HG02973 (cell line): ENCODE measurements at regions not wholly inside any gene's neighbourhood (a gene's known extent, or its start where the extent isn't known, plus 50 kb on each side); places are given as distances from the start of the nearest gene placed in this dataset.
"Not testable (repeated sequence)": the region's sequence is repeated elsewhere in the genome, so short reads cannot be mapped to it uniquely, and the experiment has no call there.

Experiments
- ATAC-seq: cut with Tn5 transposase; IDR thresholded peaks from one replicate; pipeline ENCODE4 v1.9.1; 2021; ENCODE audit warnings: moderate library complexity; ENCODE audit not compliant: unreplicated experiment

GRCh38 chr13:67509018-67509417, 278.9 kb upstream of the PCDH9 start:
- ATAC-seq, result no peak

GRCh38 chr13:67508275-67508674, 278.1 kb upstream of the PCDH9 start:
- ATAC-seq, result not testable (repeated sequence)

GRCh38 chr13:67506407-67506806, 276.3 kb upstream of the PCDH9 start:
- ATAC-seq, result no peak

GRCh38 chr13:67505376-67505775, 275.2 kb upstream of the PCDH9 start:
- ATAC-seq, result no peak

GRCh38 chr13:67498948-67499347, 268.8 kb upstream of the PCDH9 start:
- ATAC-seq, result no peak

GRCh38 chr13:67493835-67494234, 263.7 kb upstream of the PCDH9 start:
- no peak for ATAC-seq

- no peak for ATAC-seq
Observed at GRCh38 chr13:67489016-67489415, 258.9 kb upstream of the PCDH9 start.

GRCh38 chr13:67481445-67481844, 251.3 kb upstream of the PCDH9 start:
- ATAC-seq, result no peak

GRCh38 chr13:67474115-67474514, 244.0 kb upstream of the PCDH9 start:
- no peak for ATAC-seq

GRCh38 chr13:67469623-67470022, 239.5 kb upstream of the PCDH9 start:
- ATAC-seq, result no peak

GRCh38 chr13:67466569-67466968, 236.4 kb upstream of the PCDH9 start:
- no peak for ATAC-seq

GRCh38 chr13:67464154-67464553, 234.0 kb upstream of the PCDH9 start:
- ATAC-seq, result no peak

GRCh38 chr13:67462098-67462497, 232.0 kb upstream of the PCDH9 start:
- no peak for ATAC-seq

GRCh38 chr13:67452526-67452925, 222.4 kb upstream of the PCDH9 start:
- ATAC-seq, result not testable (repeated sequence)

- ATAC-seq, result no peak
Observed at GRCh38 chr13:67445436-67445835, 215.3 kb upstream of the PCDH9 start.

GRCh38 chr13:67443923-67444322, 213.8 kb upstream of the PCDH9 start:
- no peak for ATAC-seq

GRCh38 chr13:67440236-67440975, 210.3 kb upstream of the PCDH9 start:
- no peak for ATAC-seq

GRCh38 chr13:67439365-67439764, 209.2 kb upstream of the PCDH9 start:
- ATAC-seq, result no peak

GRCh38 chr13:67438465-67438864, 208.3 kb upstream of the PCDH9 start:
- no peak for ATAC-seq

GRCh38 chr13:67437244-67437643, 207.1 kb upstream of the PCDH9 start:
- ATAC-seq, result no peak

- ATAC-seq, result no peak
Observed at GRCh38 chr13:67421475-67421874, 191.3 kb upstream of the PCDH9 start.

GRCh38 chr13:67416047-67416925, 186.2 kb upstream of the PCDH9 start:
- no peak for ATAC-seq
